Fibroblast of lung (primary cell): ENCODE measurements at regions not wholly inside any gene's neighbourhood (a gene's known extent, or its start where the extent isn't known, plus 50 kb on each side); places are given as distances from the start of the nearest gene placed in this dataset.

ENCODE experiments used
- DNase-seq, 2 donors: peaks; one replicate each; pipeline versions ENCODE4 v3.0.0 to v3.0.0-alpha.2; 2010; ENCODE audit warnings: low read depth in 2 of 2
- H2AFZ ChIP-seq: 2 replicates; pipeline ENCODE4 v1.5.1; 2012; ENCODE audit warnings: low read length, control low read depth, inconsistent platforms
- H3K27ac ChIP-seq: 2 replicates; pipeline ENCODE4 v1.5.1; 2011; ENCODE audit warnings: low read length, control low read depth; ENCODE audit not compliant: insufficient read depth
- H3K27me3 ChIP-seq: 2 replicates; pipeline ENCODE4 v1.5.1; 2011; ENCODE audit warnings: mild to moderate bottlenecking, low read length; ENCODE audit not compliant: control insufficient read depth, insufficient read depth
- H3K36me3 ChIP-seq: 2 replicates; pipeline ENCODE4 v1.5.1; 2011; ENCODE audit warnings: low read length; ENCODE audit not compliant: control insufficient read depth, insufficient read depth
- H3K4me1 ChIP-seq: 2 replicates; pipeline ENCODE4 v1.5.1; 2011; ENCODE audit warnings: low read length; ENCODE audit not compliant: control insufficient read depth, insufficient read depth; ENCODE audit errors: extremely low read depth
- H3K4me2 ChIP-seq: 2 replicates; pipeline ENCODE4 v1.5.1; 2011; ENCODE audit warnings: low read length, control low read depth; ENCODE audit not compliant: insufficient read depth; ENCODE audit errors: extremely low read depth
- H3K4me3 ChIP-seq, 4 experiments: fragments of 200-600 bp in 1 of 4; sonication (generic) in 1 of 4; replicated peaks in 1 of 4; 2 replicates each; pipeline ENCODE4 v1.5.1; 2011 to 2016; ENCODE audit warnings: low read length in 4 of 4, low read depth in 3 of 4, mild to moderate bottlenecking in 3 of 4, control low read depth in 2 of 4, inconsistent platforms in 1 of 4, mixed read lengths in 1 of 4; ENCODE audit not compliant: insufficient read depth in 1 of 4; ENCODE audit errors: control extremely low read depth in 1 of 4
- H3K79me2 ChIP-seq: 2 replicates; pipeline ENCODE4 v1.5.1; 2012; ENCODE audit warnings: mild to moderate bottlenecking, low read length, inconsistent platforms; ENCODE audit not compliant: control insufficient read depth, insufficient read depth
- H3K9ac ChIP-seq: 2 replicates; pipeline ENCODE4 v1.5.1; 2011; ENCODE audit warnings: mild to moderate bottlenecking, low read length, control low read depth; ENCODE audit not compliant: insufficient read depth
- H3K9me3 ChIP-seq: 2 replicates; pipeline ENCODE4 v1.5.1; 2012; ENCODE audit warnings: low read depth, low read length; ENCODE audit not compliant: control insufficient read depth, insufficient read depth
- H4K20me1 ChIP-seq: 2 replicates; pipeline ENCODE4 v1.5.1; 2011; ENCODE audit warnings: low read length; ENCODE audit not compliant: control insufficient read depth, insufficient read depth; ENCODE audit errors: extremely low read depth
- CTCF ChIP-seq, 2 donors: IDR thresholded peaks in 1 of 2; conservative IDR thresholded peaks in 1 of 2; 1 replicate in 1 of 2; 2 replicates in 1 of 2; pipeline ENCODE4 v1.5.1; 2011 to 2012; ENCODE audit warnings: low read length in 2 of 2, control low read depth in 1 of 2, inconsistent platforms in 1 of 2, low read depth in 1 of 2, mild to moderate bottlenecking in 1 of 2
- EZH2 ChIP-seq: IDR thresholded peaks from 2 replicates; pipeline ENCODE4 v1.5.1; 2012; ENCODE audit warnings: low read length, control low read depth, mild to moderate bottlenecking; ENCODE audit errors: missing control alignments

- H3K79me2 ChIP-seq, result no peaks in the 10 kb centered on the region
- no peaks in the 10 kb centered on the region for H3K27me3 ChIP-seq
- H4K20me1 ChIP-seq, result no peaks in the 10 kb centered on the region
- H3K4me2 ChIP-seq, result no peak overlapping the region
- H3K4me1 ChIP-seq, result no peaks in the 10 kb centered on the region
- H3K27ac ChIP-seq, result no peak overlapping the region
- no peaks in the 10 kb centered on the region for H3K36me3 ChIP-seq
- no peak overlapping the region for H2AFZ ChIP-seq
- no peaks in the 10 kb centered on the region for H3K9me3 ChIP-seq
- DNase-seq, result no peak
- no peak for TF ChIP-seq EZH2
- TF ChIP-seq CTCF (conservative IDR thresholded peaks at IDR 0.05 in 1 of 2, IDR thresholded peaks at IDR 0.05 in 1 of 2; ENCODE audit: low read depth in 1 of 2, low read length in 2 of 2), result no peak
- no peak overlapping the region for H3K4me3 ChIP-seq
- H3K9ac ChIP-seq, result no peak overlapping the region
Observed at GRCh38 chr6:168181876-168182275, 102.9 kb upstream of the FRMD1 start.

- H3K27ac ChIP-seq, result no peak overlapping the region
- TF ChIP-seq CTCF (conservative IDR thresholded peaks at IDR 0.05 in 1 of 2, IDR thresholded peaks at IDR 0.05 in 1 of 2; ENCODE audit: low read depth in 1 of 2, low read length in 2 of 2), result no peak
- no peak for TF ChIP-seq EZH2
- H3K4me1 ChIP-seq, result no peaks in the 10 kb centered on the region
- H2AFZ ChIP-seq, result no peak overlapping the region
- H3K4me3 ChIP-seq, result no peak overlapping the region
- no peak overlapping the region for H3K9ac ChIP-seq
- H4K20me1 ChIP-seq, result no peaks in the 10 kb centered on the region
- DNase-seq, result no peak
- no peak overlapping the region for H3K4me2 ChIP-seq
- no peaks in the 10 kb centered on the region for H3K36me3 ChIP-seq
- no peaks in the 10 kb centered on the region for H3K9me3 ChIP-seq
- H3K27me3 ChIP-seq, result no peaks in the 10 kb centered on the region
- no peaks in the 10 kb centered on the region for H3K79me2 ChIP-seq
Observed at GRCh38 chr6:168181316-168181715, 102.3 kb upstream of the FRMD1 start.

- Histone ChIP-seq H4K20me1 (no peaks in the 10 kb centered on the region), H3K4me1 (no peaks in the 10 kb centered on the region)
- no peak for DNase-seq
Observed at GRCh38 chr6:168180548-168181011, 101.6 kb upstream of the FRMD1 start.

More at GRCh38 chr6:168180548-168181011, 101.6 kb upstream of the FRMD1 start:
- no peaks in the 10 kb centered on the region for H3K36me3 ChIP-seq
- H3K4me2 ChIP-seq, result no peak overlapping the region
- TF ChIP-seq CTCF (conservative IDR thresholded peaks at IDR 0.05 in 1 of 2, IDR thresholded peaks at IDR 0.05 in 1 of 2; ENCODE audit: low read depth in 1 of 2, low read length in 2 of 2), result no peak
- no peak for TF ChIP-seq EZH2
- no peak overlapping the region for H3K9ac ChIP-seq
- H3K27me3 ChIP-seq, result no peaks in the 10 kb centered on the region
- no peaks in the 10 kb centered on the region for H3K9me3 ChIP-seq
- no peaks in the 10 kb centered on the region for H3K79me2 ChIP-seq
- no peak overlapping the region for H3K27ac ChIP-seq
- no peak overlapping the region for H3K4me3 ChIP-seq
- no peak overlapping the region for H2AFZ ChIP-seq
